ENCODE measurements at regions not wholly inside any gene's neighbourhood (a gene's known extent, or its start where the extent isn't known, plus 50 kb on each side); places are given as distances from the start of the nearest gene placed in this dataset.
"Not testable (repeated sequence)": the region's sequence is repeated elsewhere in the genome, so short reads cannot be mapped to it uniquely, and the experiment has no call there.

GRCh38 chr6:23705697-23706096, 420.3 kb upstream of the NRSN1 start:
- no peak for FAIRE-seq

DNA sequence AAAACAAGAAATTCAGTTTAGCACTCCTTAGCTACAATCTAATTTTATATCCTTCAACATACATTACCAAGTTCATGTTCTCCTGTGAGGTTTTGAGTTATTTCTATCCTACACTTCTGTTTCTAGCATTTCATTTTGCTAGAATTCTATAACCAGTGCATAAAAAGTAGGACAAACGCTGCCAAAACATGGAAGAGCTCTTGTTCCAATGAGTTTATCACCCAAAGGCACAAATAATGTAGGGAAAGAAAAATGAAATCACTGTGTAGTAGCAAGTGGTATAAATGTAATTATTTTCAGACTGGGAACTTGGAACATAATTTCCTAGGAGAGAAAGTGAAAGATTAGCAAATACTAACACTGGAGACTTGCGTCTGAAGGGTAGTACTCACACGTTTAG, 413.3 kb upstream of the NRSN1 start:
- no peak for FAIRE-seq

GRCh38 chr6:23713211-23713610, 412.8 kb upstream of the NRSN1 start:
- FAIRE-seq = no peak

DNA sequence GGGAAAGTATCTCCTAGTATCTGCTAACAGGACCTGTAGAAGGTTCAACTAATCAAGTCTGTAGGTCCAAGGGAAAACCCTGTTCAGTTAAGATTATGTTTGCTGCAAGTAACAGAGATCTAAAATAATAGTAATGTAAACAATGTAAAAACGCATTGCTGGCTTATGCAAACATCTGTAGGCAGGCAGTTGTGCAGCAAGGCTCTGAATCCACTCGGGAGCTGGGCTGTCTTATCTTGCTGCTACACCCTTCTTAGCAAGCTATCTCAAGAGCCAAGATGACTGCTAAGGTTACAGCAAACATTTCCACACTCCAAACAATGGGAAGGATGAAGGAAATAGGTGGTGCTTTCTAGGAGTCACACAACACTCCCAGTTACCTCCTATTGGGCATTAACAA, 397.3 kb upstream of the NRSN1 start:
- no peak for FAIRE-seq

- FAIRE-seq = no peak
These were observed 394.4 kb upstream of the NRSN1 start for GRCh38 chr6:23731609-23732008.

GRCh38 chr6:23732521-23732920, 393.5 kb upstream of the NRSN1 start:
- no peak for FAIRE-seq

- FAIRE-seq = no peak
These were observed 390.9 kb upstream of the NRSN1 start for GRCh38 chr6:23735151-23735550.

- no peak for FAIRE-seq
These were observed 389.4 kb upstream of the NRSN1 start for GRCh38 chr6:23736577-23736976.

DNA sequence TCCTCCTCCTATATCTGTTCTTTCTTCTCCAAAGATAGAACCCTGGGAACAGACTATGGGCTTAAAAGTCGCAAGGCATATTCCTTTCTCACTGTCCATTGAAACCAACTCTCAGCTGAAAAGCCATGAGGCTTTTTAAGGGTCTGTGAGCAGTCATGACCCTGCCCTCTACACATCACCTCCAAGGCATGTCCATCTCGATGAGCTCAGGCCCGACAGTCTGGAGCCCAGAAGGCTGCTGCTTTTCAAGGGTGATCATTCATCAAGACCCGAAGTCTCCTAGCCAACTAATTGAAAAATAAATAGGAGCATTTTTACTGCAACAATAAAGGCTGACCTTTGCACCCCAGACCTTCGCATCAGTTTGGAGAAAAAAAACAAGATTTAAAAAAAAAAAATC, 378.8 kb upstream of the NRSN1 start:
- no peak for FAIRE-seq

GRCh38 chr6:23752414-23752813, 373.6 kb upstream of the NRSN1 start:
- FAIRE-seq = no peak

GRCh38 chr6:23754197-23754596, 371.8 kb upstream of the NRSN1 start:
- FAIRE-seq = no peak

DNA sequence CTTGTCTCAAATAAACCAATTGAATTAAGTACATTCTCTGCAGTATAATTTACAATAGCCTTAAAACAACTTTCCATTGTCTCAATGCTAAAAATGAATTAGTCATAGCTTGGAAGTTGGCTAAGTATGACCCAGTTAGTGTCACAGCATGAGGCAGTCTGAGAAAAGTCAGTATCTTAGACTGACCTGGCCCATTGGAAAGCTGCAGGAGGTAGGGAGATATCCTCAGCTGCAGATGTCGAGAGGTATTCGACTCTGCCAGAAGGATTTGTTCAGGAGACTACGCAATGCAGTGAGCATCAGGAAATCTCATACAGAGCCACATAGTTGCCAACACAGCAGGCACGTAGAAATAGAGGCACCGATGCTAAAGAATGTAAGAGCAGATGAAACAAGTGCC, 350.9 kb upstream of the NRSN1 start:
- FAIRE-seq = no peak

DNA sequence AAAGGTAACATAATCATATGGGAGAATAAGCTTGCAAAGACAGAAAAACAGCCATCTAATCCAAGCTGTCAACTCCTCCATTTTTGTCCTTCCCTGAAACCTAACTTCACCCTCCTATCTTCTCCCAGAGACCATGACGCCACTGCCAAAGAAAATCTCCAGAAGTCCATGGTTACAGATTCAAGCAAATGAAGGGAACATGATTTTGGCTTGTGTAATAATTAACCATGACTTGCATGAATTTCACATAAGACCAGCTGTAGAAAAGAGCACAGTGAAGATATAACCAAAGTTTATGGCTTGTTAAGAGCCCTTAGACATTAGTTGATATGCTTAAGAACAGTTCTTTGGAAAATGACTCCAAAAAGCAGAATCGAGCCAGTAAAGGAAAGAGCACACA, 342.1 kb upstream of the NRSN1 start:
- FAIRE-seq = no peak

DNA sequence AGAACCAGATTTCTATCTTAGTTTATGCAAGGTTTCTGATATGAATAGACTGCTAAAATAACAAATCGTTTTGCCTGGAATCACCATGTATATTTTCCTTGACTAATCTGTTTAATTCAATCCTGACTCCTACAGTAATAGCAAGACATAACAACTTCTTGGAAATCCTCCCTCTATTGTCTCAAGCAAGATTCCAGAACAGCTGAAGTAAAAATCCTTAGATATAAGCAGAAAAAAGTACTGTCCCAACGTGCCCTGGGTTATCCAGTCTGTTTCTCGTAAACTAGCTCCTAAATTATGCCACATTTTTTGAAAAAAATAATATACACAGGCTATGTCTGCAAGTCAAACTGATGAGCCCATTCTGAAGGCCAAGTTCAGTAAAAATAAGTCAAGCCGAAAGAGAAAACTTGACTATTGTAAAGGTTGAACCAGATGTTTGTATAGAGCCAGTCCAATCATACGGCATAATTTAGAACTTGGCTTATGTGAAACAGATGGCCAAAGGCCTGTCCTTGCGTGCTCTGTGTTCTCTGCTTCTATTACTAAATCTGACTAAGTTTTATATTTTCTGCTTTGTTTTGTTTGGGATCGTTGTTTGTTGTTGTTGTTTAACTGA, 341.6 kb upstream of the NRSN1 start:
- FAIRE-seq = no peak

GRCh38 chr6:23790756-23791155, 335.3 kb upstream of the NRSN1 start:
- no peak for FAIRE-seq

GRCh38 chr6:23797041-23797440, 329.0 kb upstream of the NRSN1 start:
- FAIRE-seq = no peak

- not testable (repeated sequence) for FAIRE-seq
These were observed 321.7 kb upstream of the NRSN1 start for GRCh38 chr6:23804289-23804688.

- not testable (repeated sequence) for FAIRE-seq
These were observed 304.9 kb upstream of the NRSN1 start for GRCh38 chr6:23821141-23821540.

GRCh38 chr6:23823421-23823820, 302.6 kb upstream of the NRSN1 start:
- no peak for FAIRE-seq

- FAIRE-seq = no peak
These were observed 299.4 kb upstream of the NRSN1 start for GRCh38 chr6:23826572-23826971.

GRCh38 chr6:23828861-23829260, 297.2 kb upstream of the NRSN1 start:
- FAIRE-seq = no peak

DNA sequence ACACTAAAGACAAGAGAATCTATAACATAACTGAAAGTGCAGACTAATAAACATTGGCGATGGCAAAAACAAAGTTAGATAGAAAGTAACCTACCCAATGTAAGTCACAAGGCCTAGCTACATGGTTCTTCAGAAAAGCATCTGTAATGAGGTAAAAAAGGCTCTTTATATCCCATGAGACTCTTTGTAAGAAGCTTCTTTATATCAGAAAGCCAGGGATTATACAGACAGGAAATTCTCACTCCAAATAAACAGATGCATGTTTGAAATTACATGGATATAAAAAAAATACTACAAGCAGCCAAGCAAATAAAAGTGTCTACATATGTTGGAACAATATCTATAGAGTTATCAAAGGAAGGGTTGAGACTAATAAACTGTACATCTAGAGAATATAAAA, 284.9 kb upstream of the NRSN1 start:
- no peak for FAIRE-seq

DNA sequence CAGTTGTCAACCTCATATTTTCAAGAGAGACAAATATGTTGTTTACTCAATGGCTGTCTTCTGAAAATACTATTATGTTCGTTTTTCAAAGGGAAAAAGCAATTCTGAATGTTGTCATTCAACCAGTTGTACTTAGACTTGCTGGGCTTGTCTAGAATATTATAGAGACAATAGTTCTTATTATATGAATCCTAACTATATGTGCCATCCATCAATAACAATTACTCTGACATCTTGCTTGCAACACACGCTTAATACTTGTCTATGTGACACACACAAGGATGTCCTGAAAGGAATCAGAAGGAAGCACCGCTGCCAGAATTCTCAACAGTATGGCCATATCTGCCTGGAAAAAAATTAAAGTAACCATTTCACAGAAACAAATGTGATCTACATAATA, 283.3 kb upstream of the NRSN1 start:
- FAIRE-seq = no peak

DNA sequence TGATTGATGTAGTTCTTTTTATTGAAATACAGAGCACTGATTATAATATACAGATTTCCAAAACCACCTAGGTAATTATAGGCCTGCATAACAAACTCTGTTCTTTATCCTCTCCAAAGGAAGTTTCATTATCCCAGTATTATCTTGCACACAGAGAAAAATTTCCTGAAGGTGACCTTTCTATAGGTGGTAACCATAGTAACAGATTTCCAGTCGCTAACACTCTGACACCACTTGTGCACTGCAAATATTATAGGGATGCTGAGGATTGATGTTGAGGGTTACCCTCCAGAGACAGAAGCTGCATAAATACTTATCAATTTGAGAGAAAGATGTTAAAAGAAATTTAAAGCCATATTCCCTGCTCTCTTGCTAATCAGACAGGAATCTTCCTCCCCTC, 274.5 kb upstream of the NRSN1 start:
- no peak for FAIRE-seq

DNA sequence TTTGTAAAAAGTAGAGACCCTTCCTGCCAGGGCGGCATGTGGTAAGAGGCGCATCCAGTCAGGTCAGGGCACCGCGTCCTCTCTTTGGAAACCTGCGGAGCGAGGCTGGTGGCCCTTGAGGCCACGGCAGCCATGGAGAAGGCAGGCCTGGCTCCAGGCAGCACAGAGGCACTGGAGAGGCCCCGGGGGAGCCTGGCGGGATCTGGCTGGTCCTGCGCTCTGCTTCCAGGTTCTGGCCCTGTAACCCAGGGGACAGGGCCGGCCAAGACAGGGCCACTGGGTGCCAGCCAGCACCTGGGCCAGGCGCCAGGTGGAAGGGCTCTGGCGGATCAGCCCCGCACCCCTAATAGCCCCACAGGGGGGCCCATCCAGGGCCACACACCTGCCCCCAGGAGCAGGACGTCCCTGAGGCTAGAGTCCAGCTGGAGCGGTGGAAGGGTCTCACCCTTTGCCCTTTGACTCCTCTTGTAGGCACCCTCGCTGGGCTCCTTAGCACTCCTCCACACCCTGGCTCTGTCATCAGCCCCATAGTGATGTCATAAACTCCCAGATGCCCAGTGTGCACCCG, 272.4 kb upstream of the NRSN1 start:
- not testable (repeated sequence) for FAIRE-seq

Measured in G401.6 (cell line).